ENCODE measurements at regions not wholly inside any gene's neighbourhood (a gene's known extent, or its start where the extent isn't known, plus 50 kb on each side); places are given as distances from the start of the nearest gene placed in this dataset.
"Not testable (repeated sequence)": the region's sequence is repeated elsewhere in the genome, so short reads cannot be mapped to it uniquely, and the experiment has no call there.

GRCh38 chr14:105723271-105723670 lies 196.9 kb downstream of the TMEM121 start:
- not testable (repeated sequence) for TF ChIP-seq CTCF, POLR2A (IDR thresholded peaks at IDR 0.05)
